T-helper 17 cell (primary cell): ENCODE measurements at regions not wholly inside any gene's neighbourhood (a gene's known extent, or its start where the extent isn't known, plus 50 kb on each side); places are given as distances from the start of the nearest gene placed in this dataset.

Source experiments
- ATAC-seq: fragments of 150-1000 bp; cut with Tn5 transposase; 2 replicates; pipeline ENCODE4 v1.10.0; 2021; ENCODE audit warnings: mild to moderate bottlenecking, moderate library complexity
- DNase-seq, 3 donors: peaks; one replicate each; pipeline versions ENCODE4 v3.0.0 to v3.0.0-alpha.2; 2020 to 2021
- H3K9me3 ChIP-seq: one replicate; pipeline ENCODE4 v1.7.0; 2013; ENCODE audit warnings: low read length, mild to moderate bottlenecking; ENCODE audit not compliant: control insufficient read depth, poor library complexity, severe bottlenecking
- H3K27ac Mint-ChIP-seq: one replicate; pipeline ENCODE4 v1.8.0; 2022; ENCODE audit warnings: mild to moderate bottlenecking, moderate library complexity, mixed read lengths
- H3K27me3 Mint-ChIP-seq: one replicate; pipeline ENCODE4 v1.8.0; 2022; ENCODE audit warnings: mixed read lengths
- H3K36me3 Mint-ChIP-seq: one replicate; pipeline ENCODE4 v1.8.0; 2022; ENCODE audit warnings: low read depth, mixed read lengths
- H3K4me1 Mint-ChIP-seq: one replicate; pipeline ENCODE4 v1.8.0; 2022; ENCODE audit warnings: mild to moderate bottlenecking, mixed read lengths
- H3K4me3 Mint-ChIP-seq: one replicate; pipeline ENCODE4 v1.8.0; 2022; ENCODE audit warnings: mild to moderate bottlenecking, moderate library complexity, mixed read lengths

- no peaks in the 10 kb centered on the region for H3K36me3 Mint-ChIP-seq
- H3K4me3 Mint-ChIP-seq: no peak overlapping the region
- H3K9me3 ChIP-seq: no peaks in the 10 kb centered on the region
- H3K27ac Mint-ChIP-seq: no peak overlapping the region
- DNase-seq: no peak
- no peak for ATAC-seq
- H3K27me3 Mint-ChIP-seq: no peaks in the 10 kb centered on the region
- no peaks in the 10 kb centered on the region for H3K4me1 Mint-ChIP-seq
These were observed 610.1 kb upstream of the SLC10A2 start for GRCh38 chr13:103676329-103676728.

- ATAC-seq (no peak), DNase-seq (no peak)
- Mint-ChIP-seq H3K4me1 (no peaks in the 10 kb centered on the region), H3K27me3 (no peaks in the 10 kb centered on the region), H3K27ac (no peak overlapping the region), H3K36me3 (no peaks in the 10 kb centered on the region), H3K4me3 (no peak overlapping the region)
- no peaks in the 10 kb centered on the region for H3K9me3 ChIP-seq
These were observed 605.3 kb upstream of the SLC10A2 start for GRCh38 chr13:103671547-103671946.

- DNase-seq (no peak), ATAC-seq (no peak)
- Mint-ChIP-seq H3K27ac (no peak overlapping the region), H3K27me3 (no peaks in the 10 kb centered on the region), H3K4me1 (no peaks in the 10 kb centered on the region), H3K36me3 (no peaks in the 10 kb centered on the region), H3K4me3 (no peak overlapping the region)
- no peaks in the 10 kb centered on the region for H3K9me3 ChIP-seq
These were observed 597.8 kb upstream of the SLC10A2 start for GRCh38 chr13:103663996-103664395.

GRCh38 chr13:103656311-103656710 lies 590.1 kb upstream of the SLC10A2 start:
- Mint-ChIP-seq H3K36me3 (no peaks in the 10 kb centered on the region), H3K4me3 (no peak overlapping the region), H3K27ac (no peak overlapping the region), H3K27me3 (no peaks in the 10 kb centered on the region), H3K4me1 (no peaks in the 10 kb centered on the region)
- no peaks in the 10 kb centered on the region for H3K9me3 ChIP-seq
- ATAC-seq (no peak), DNase-seq (no peak)

GRCh38 chr13:103640606-103641005 lies 574.4 kb upstream of the SLC10A2 start:
- H3K9me3 ChIP-seq: no peaks in the 10 kb centered on the region
- DNase-seq (no peak), ATAC-seq (no peak)
- Mint-ChIP-seq H3K4me3 (no peak overlapping the region), H3K27me3 (no peaks in the 10 kb centered on the region), H3K4me1 (no peaks in the 10 kb centered on the region), H3K36me3 (no peaks in the 10 kb centered on the region), H3K27ac (no peak overlapping the region)

- H3K9me3 ChIP-seq: no peaks in the 10 kb centered on the region
- ATAC-seq (no peak), DNase-seq (no peak)
- no peaks in the 10 kb centered on the region for H3K36me3 Mint-ChIP-seq
- H3K4me1 Mint-ChIP-seq: no peaks in the 10 kb centered on the region
- no peak overlapping the region for H3K27ac Mint-ChIP-seq
- no peak overlapping the region for H3K4me3 Mint-ChIP-seq
- no peaks in the 10 kb centered on the region for H3K27me3 Mint-ChIP-seq
These were observed 573.1 kb upstream of the SLC10A2 start for GRCh38 chr13:103639326-103639725.

- Mint-ChIP-seq H3K27me3 (no peaks in the 10 kb centered on the region), H3K36me3 (no peaks in the 10 kb centered on the region), H3K27ac (no peak overlapping the region), H3K4me1 (no peaks in the 10 kb centered on the region), H3K4me3 (no peak overlapping the region)
- ATAC-seq (no peak), DNase-seq (no peak)
- H3K9me3 ChIP-seq: no peaks in the 10 kb centered on the region
These were observed 572.5 kb upstream of the SLC10A2 start for GRCh38 chr13:103638706-103639105.

GRCh38 chr13:103634066-103634465 lies 567.8 kb upstream of the SLC10A2 start:
- DNase-seq (no peak), ATAC-seq (no peak)
- Mint-ChIP-seq H3K4me3 (no peak overlapping the region), H3K4me1 (no peaks in the 10 kb centered on the region), H3K36me3 (no peaks in the 10 kb centered on the region), H3K27me3 (no peaks in the 10 kb centered on the region), H3K27ac (no peak overlapping the region)
- H3K9me3 ChIP-seq: no peaks in the 10 kb centered on the region

GRCh38 chr13:103625194-103625593 lies 559.0 kb upstream of the SLC10A2 start:
- DNase-seq (no peak), ATAC-seq (no peak)
- no peaks in the 10 kb centered on the region for H3K27me3 Mint-ChIP-seq
- no peak overlapping the region for H3K27ac Mint-ChIP-seq
- H3K36me3 Mint-ChIP-seq: no peaks in the 10 kb centered on the region
- no peak overlapping the region for H3K4me3 Mint-ChIP-seq
- H3K9me3 ChIP-seq: no peaks in the 10 kb centered on the region
- H3K4me1 Mint-ChIP-seq: no peaks in the 10 kb centered on the region

GRCh38 chr13:103618151-103618550 lies 551.9 kb upstream of the SLC10A2 start:
- ATAC-seq (no peak), DNase-seq (no peak)
- no peaks in the 10 kb centered on the region for H3K9me3 ChIP-seq
- H3K27me3 Mint-ChIP-seq: no peaks in the 10 kb centered on the region
- no peaks in the 10 kb centered on the region for H3K36me3 Mint-ChIP-seq
- no peaks in the 10 kb centered on the region for H3K4me1 Mint-ChIP-seq
- H3K27ac Mint-ChIP-seq: no peak overlapping the region
- no peak overlapping the region for H3K4me3 Mint-ChIP-seq

- no peak for DNase-seq
- H3K4me1 Mint-ChIP-seq: no peaks in the 10 kb centered on the region
These were observed 549.6 kb upstream of the SLC10A2 start for GRCh38 chr13:103615771-103616170.

GRCh38 chr13:103614761-103615160 lies 548.5 kb upstream of the SLC10A2 start:
- Mint-ChIP-seq H3K36me3 (no peaks in the 10 kb centered on the region), H3K4me1 (no peaks in the 10 kb centered on the region), H3K27ac (no peak overlapping the region), H3K4me3 (no peak overlapping the region), H3K27me3 (no peaks in the 10 kb centered on the region)
- ATAC-seq: no peak
- DNase-seq: no peak
- H3K9me3 ChIP-seq: no peaks in the 10 kb centered on the region

More at GRCh38 chr13:103615771-103616170, 549.6 kb upstream of the SLC10A2 start:
- Mint-ChIP-seq H3K4me3 (no peak overlapping the region), H3K27ac (no peak overlapping the region), H3K36me3 (no peaks in the 10 kb centered on the region), H3K27me3 (no peaks in the 10 kb centered on the region)
- no peaks in the 10 kb centered on the region for H3K9me3 ChIP-seq
- no peak for ATAC-seq

- DNase-seq (no peak), ATAC-seq (no peak)
- Mint-ChIP-seq H3K27ac (no peak overlapping the region), H3K27me3 (no peaks in the 10 kb centered on the region), H3K36me3 (no peaks in the 10 kb centered on the region), H3K4me1 (no peaks in the 10 kb centered on the region), H3K4me3 (no peak overlapping the region)
- H3K9me3 ChIP-seq: no peaks in the 10 kb centered on the region
These were observed 541.8 kb upstream of the SLC10A2 start for GRCh38 chr13:103607995-103608394.

GRCh38 chr13:103605546-103606326 lies 539.5 kb upstream of the SLC10A2 start:
- H3K9me3 ChIP-seq: no peaks in the 10 kb centered on the region
- ATAC-seq (no peak), DNase-seq (no peak)
- Mint-ChIP-seq H3K4me3 (no peak overlapping the region), H3K27me3 (no peaks in the 10 kb centered on the region), H3K36me3 (no peaks in the 10 kb centered on the region), H3K4me1 (no peaks in the 10 kb centered on the region), H3K27ac (no peak overlapping the region)
